CD4-positive, alpha-beta T cell treated with Interferon gamma for 1 hour (primary cell): ENCODE measurements at regions not wholly inside any gene's neighbourhood (a gene's known extent, or its start where the extent isn't known, plus 50 kb on each side); places are given as distances from the start of the nearest gene placed in this dataset.
"Not testable (repeated sequence)": the region's sequence is repeated elsewhere in the genome, so short reads cannot be mapped to it uniquely, and the experiment has no call there.

Experiments
- DNase-seq: peaks from one replicate; pipeline ENCODE4 v3.0.0-alpha.2; 2020

DNA sequence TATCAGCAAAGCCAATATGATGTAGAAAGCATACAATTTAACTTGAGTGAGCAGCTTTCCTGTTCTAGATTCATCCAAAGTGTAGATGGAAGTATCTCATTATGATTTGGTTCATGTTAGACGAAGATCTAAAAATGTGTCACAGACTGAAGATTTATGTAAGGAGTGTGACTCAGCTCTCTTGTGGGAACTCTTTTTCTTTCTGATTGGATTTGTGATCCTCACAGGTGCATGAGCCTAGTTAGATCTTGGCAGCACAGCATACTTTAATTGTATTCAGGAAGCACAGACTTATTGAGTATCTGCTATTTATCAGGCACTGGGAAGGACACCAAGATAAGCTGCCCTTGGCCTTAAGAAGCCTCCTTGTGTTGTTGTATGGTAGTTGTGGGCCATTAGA is 147.1 kb downstream of the C11orf91 start:
- DNase-seq: no peak

DNA sequence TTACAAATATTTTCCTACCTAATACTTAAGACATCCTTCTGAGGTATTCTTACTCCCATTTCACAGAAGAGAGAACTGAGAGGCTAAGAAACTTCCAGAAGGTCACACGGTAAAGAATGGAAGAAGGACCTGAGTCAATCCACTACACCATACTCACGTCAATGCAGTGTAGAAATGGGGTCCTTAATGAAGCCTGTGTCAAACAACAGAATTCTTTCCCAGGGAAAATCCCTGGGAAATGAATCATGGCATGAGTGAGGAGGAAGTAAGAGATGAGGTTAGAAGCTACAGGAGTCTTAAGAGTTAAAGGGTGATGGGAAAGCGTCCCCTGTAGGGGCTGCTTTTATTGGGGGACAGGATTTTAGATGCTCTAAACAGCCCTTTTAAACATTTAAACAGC is 147.9 kb downstream of the C11orf91 start:
- DNase-seq: no peak

DNA sequence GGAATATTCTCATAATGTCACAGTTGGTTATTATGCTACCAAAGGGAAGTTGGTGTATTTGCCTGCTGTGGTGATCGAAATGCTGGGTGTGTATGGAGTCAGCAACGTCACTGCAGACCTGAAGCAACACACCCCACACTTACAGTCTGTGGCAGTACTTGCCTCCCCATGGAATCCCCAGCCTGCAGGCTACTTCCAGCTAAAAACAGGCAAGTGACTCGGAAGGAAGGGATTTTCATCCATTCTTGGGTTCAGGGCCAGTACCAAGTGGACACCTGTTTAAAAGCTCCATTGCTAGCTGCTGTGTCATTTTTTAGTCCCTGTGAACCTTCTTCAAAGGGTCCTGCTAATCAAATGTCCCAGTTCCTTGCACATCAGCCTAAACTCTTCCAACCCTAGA is 149.6 kb downstream of the C11orf91 start:
- no peak for DNase-seq

DNA sequence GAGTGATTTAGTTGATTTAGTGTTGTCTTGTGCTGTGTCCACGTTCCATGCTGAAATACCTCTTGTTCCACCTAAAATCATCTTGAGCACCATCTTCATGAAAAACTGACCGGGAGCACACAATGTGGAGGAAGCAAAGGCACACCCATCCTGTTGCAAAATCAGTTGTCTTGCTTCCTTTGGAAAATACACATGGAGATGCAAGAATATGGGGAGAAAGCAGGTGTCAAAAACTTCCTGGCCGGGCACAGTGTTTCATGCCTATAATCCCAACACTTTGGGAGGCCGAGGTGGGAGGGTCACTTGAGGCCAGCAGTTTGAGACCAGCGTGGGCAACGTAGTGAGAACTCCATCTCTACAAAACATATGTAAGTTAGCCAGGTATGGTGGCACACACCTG is 151.1 kb downstream of the C11orf91 start:
- no peak for DNase-seq

DNA sequence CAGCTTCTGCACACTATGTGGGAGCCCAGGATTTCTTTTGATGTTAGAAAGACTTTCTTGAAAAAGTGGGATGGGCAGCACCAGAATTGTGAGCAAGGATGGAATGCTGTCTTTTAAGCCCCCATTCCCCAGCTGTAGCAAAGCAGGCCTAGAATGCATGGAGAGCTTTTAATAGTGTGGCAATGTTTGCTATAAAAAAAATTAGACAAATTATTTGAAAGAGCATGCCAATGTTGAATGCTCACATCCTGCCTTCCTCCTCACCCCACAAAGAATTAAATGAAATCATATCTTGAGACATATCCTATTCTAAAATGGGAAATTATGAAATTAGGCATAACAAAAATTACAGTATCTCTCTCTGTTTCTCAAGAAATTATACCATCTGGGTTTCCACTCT is 154.7 kb downstream of the C11orf91 start:
- DNase-seq: no peak

DNA sequence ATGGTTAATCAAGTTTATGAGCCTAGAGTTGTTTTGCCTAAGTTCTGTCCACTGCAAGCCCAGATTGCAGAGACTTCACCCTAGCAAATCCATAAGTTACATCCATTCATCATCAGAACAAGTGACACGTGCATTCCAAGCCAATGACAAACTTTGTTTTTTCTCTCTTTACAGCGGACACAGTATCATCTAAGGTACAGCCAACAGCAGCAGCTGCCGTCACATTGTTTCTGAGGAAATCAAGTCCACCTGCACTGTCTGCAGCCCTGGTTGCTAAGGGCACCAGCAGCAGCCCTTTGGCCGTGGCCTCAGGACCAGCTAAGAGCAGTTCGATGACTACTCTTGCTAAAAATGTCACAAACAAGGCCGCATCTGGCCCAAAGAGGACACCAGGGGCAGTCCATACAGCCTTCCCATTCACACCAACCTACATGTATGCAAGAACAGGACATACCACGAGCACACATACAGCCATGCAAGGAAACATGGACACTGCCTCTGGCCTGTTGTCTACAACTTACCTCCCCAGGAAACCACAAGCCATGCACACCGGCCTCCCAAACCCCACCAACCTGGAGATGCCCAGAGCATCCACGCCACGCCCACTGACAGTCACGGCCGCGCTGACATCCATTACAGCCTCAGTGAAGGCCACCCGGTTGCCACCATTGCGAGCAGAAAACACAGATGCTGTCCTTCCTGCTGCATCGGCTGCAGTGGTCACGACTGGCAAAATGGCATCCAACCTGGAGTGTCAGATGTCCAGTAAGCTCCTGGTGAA is 155.8 kb downstream of the C11orf91 start:
- DNase-seq: no peak

DNA sequence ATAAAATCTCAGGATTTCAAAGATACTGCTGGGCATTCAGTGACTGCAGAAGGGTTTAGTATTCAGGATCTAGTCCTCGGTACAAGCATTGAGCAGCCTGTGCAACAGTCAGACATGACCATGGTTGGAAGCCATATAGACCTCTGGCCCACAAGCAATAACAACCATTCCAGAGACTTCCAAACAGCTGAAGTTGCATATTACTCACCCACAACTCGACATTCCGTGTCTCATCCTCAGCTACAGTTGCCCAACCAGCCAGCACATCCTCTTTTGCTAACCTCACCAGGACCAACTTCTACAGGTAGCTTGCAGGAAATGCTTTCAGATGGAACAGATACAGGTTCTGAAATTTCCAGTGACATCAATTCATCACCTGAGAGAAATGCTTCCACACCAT is 156.8 kb downstream of the C11orf91 start:
- DNase-seq: no peak

DNA sequence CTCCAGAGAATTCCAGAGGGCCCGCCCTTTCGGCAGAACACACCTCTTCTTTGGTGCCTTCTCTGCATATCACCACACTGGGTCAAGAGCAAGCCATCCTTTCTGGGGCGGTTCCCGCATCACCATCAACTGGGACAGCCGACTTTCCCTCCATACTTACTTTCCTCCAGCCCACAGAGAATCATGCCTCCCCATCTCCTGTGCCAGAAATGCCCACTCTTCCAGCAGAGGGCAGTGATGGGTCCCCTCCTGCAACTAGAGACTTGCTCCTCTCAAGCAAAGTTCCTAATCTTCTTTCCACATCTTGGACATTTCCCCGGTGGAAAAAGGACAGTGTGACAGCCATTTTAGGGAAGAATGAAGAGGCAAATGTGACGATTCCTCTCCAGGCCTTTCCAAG is 157.7 kb downstream of the C11orf91 start:
- peak; percentile 14 for DNase-seq

DNA sequence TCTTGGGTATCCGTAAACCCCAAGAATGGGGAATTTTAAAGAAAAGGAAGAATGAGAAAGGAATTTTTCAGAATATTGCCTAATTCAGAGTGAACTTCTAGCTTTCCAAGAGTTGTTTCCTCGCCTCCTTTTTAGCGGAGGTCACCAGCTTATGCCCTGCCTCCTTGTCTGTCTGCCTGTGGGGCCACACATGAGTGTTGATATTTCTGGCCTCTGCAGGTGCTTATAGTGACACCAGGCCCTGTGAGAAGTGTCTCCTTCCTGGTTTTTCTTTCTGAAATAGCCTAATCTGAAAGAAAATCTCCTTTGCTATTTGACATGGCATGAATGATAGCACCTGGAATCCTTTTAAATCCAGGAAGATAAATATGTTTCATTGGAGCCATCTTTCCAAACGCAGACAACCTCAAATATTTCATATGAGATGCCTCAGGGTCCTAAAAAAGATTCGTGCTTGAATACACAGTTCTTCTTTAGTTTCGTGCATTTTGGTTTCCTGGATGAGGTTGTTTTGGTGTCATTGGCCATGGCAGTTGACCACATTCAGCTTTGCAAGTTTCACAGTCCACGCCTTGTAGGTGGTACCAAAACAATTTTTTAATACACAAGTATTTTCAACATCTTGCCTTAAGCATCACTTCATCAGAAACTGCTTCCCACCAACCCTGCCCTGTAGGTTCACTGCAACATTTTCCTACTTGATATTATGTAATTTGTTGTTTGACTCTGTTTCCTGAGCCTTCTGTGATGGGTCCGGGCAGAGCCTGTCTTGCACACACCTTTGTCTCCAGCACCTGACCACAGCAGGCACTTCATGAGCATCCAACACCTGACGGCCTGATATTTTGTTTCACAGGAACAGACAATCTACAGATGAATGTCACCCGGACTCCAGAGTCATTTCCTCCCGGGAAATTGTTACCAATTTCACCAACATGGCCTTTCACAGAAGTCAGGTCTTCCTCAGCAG is 159.4 kb downstream of the C11orf91 start:
- no peak for DNase-seq

DNA sequence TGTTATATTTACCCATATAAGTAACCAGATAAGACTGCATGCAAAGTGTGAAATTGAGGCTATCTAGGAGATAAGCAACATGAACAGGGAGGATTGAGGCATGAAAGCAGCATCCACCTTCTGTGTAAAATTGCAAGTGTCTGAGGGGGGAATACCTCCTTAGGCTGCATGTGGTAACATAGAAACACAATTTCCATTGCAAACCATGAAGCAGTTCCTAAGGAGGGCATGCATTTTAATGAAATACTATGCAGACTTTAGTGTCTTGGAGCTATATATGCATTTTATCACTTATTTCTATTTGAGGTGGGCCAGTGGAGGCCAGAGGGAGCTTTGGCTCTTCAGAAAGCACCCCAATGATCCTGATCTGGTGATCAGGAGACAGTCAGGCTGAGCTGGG is 160.2 kb downstream of the C11orf91 start:
- no peak for DNase-seq

DNA sequence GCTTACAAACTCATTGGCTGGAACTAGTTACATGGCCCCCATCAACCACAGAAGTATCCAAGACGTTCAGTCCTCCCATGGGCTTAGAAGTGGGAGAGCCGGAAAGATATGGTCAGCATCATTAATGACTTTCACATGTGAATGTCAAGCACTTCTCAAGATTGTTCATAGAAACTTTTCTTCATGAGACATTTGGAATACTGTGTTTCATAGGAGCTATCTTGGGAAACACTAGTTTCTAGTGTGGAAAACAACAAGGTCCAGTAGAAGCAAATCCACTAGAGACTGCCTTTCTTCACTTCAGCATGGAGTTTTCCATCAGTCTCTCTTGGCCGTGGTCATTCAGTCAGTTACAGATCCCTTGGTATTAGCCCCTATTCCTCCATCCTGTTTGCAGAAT is 160.9 kb downstream of the C11orf91 start:
- no peak for DNase-seq

DNA sequence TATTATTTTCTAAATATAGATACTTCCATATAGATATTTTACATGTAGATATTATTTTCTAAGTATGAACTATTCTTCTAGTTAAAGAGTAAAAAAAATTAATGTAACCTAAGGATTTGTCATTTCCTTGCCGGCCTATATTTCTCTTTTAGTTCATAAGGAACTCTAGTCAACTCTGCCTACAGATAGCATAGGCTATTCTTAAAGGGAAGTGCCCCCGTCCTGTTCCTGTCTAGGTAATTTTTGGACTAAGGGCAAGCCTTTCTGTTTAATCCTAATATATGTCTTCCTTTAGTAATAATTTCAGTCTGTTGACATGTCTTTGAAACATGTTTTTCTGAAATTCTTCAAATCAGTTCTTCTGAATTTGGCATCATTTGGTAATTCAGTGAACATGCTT is 161.9 kb downstream of the C11orf91 start:
- no peak for DNase-seq

DNA sequence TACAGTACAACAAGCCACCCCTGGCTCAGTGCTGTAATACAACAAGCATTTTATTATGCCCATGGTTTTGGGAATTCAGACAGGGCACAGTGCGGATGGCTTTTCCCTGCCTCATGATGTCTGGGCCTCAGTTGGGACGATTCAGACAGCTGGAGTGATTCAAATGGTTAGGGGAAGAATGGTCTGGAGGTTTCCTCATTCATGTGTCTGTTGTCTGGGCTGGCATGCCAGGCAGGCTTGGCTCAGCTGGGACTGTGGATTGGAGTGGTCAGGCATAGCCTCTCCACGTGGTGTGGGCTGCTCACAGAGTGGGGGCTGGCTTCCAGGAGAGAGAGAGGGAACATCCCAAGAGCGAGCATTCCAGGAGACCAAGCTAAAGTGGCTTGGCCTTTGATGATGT is 164.4 kb downstream of the C11orf91 start:
- DNase-seq: no peak

DNA sequence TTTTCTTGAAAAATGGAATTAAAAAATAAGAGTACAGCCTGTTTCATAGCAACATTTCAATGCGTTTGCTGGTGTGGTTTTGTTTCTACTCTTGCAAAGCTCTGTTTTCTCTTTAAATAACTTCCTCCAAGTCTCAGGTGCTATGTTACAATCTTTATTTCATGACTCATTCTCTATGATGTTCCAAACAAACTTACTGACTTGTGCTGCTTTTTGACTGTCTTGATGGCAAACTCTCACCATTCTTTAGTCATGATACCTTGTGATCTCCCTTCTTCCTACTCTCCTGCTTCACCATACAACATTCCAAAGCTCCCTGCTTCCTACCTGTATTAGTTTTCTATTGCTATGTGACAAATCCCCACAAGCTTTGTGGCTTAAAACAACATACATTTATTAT is 166.1 kb downstream of the C11orf91 start:
- no peak for DNase-seq

DNA sequence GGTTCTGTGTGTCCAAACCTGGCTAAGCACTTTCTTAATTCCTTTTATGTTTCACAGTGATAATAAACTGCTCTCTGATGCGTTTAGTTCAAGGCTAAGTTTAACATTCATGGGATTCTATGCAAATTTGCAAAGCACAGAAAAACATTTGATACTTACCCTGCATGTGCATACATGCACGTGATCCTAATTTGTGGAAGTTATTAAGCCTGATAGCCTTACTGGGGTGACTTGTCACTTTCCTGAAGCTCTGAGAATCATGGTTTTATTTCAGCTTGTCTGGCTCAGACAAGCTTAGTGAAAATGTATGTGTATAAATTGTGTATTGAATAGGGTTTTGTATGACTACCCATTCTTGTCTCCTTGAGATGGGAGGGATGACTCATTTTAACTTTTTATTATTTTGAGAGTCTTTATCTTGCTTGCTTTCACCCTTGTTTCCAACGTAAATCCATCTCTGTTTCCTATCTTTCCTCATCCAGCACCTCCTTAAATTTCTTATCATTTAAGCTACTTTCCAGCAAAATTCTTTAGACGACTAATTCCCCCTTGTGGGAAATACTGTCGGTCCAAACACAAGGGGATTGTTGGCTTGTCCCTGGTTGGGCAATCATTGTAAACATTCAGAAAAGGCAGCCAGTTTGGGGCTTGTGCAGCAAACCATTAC is 167.1 kb downstream of the C11orf91 start:
- no peak for DNase-seq

DNA sequence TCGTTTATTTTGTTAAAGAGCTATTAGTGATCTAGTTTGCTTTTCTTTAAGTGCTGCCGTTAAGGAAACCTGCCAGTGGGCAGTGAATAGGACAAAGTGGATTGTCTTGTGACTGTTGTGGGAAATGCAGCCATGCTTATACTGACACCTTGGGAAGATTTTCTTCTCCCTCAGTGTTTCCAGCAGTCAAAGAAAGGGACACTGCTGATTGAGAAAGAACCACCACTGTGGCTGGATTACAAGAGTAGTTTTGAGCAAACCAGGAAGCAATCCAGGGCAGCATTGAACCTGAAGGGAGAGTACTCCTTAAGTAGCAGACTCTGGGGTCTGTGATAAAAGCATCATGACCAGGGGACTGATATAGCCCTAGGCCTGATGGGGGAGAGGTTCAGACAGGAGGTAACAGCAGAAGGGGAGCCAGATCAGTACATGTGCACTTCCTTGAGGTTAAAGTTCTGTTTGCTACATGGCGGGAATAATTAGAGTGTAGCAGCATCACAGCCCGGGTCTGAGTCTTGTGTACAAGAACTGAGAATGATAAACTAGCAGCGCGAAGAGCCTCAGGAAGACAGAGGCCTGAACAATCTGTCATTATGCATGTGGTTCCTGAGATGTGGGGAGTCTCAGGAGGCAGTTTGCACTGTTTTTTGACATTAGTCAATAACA is 167.8 kb downstream of the C11orf91 start:
- no peak for DNase-seq

DNA sequence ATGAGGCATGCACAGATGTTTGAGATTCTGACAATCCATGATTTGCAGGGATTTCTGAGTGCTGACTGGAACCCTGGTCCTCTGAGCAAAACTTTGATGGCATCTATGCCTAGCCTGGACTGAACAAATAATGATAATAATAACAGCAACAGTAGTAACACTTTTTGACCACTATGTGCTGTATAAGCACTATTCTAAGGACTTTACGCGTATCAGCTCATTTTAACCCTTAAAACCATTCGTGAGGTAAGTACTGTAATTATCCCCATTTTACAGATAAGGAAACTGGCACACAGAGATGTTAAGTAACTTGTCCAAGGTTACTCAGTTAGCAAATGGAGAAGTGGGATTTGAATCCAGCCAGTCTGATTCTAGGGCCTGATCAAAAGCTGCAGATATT is 168.4 kb downstream of the C11orf91 start:
- DNase-seq: no peak

DNA sequence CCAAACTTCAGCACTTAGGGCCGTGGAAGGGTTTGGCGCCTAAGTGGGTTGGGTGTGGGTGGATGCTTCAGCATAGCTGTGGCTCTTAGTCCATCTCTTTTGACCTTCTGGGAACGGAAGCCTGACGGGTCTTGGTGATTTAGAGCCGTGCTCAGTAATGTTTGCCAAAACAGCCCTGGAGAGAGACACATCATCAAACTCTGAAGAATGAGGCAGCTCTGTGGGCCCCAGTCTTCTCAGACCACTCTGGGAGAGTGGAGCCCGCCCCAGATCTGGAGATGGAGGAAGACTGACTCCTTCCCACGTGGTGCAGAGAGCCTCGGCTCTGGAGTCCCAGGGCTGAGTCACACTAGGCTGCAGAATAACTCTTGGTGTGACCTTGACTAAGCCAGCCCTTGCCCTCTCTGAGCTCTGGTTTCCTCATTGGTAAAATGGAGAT is 168.9 kb downstream of the C11orf91 start:
- DNase-seq: no peak

DNA sequence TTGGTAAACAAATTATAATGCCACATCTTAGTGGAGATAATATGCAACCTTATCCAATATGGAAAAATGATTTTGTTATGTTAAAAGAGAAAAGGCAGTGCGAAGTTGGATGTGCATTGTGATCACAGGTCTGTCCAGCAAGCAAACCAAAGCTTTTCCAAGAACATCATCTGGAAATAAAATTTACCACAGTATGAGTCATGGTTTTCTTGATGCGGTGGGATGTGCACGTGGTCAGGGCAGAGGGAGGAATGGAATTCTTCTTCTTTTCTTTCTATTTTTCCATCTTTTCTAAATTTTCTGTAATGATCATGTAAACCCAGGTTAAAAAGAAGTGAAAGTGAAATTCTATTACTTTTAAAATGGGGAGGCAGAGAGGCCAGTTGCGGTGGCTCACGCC is 169.8 kb downstream of the C11orf91 start:
- DNase-seq: no peak

DNA sequence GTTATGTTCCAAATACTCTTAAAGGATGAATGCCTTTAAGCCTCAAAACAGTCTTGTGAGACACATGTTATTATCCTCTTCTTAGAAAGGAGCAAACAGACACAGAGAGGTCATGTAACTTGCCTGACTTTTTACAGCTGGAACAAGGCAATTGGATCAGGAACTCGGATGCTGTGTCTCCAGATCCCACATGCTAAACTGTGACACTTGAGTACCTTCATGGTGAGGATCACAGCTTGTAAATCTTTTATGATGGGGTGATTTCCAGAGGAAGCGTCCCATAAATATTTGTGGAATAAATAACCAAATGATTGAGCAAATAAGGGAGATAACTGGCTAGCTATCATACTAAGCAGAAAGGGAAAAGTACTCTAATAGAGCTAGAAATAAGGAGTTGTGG is 171.2 kb downstream of the C11orf91 start:
- DNase-seq: no peak

DNA sequence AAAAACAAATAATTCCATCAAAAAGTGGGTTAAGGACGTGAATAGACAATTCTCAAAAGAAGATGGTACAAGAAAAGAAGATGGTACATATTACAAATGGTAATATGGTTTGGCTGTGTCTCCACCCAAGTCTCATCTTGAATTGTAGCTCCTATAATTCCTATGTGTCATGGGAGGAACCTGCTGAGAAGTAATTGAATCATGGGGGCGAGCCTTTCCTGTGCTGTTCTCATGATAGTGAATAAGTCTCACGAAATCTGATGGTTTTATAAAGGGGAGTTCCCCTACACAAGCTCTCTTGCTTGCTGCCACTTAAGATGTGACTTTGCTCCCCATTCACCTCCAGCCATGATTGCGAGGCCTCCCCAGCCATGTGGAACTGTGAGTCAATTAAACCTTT is 172.9 kb downstream of the C11orf91 start:
- not testable (repeated sequence) for DNase-seq

DNA sequence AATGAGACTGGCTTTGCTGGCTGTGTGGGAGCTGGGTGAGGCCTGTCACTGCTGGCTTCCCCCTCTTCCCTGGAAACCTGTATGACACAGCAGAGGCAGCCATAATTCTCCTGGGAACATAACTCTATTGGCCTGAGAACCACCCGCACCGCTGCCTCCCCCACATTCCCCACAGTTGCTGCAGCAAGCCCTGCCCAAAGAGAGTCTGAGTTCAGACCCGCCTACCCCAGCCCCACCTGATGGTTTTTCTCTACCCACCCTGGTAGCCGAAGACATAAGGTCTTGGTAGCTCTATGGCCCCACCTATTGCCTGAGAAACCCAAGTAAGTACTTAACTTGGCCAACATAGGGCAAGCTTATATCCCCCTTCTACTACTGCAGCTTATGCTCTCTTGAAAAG is 174.8 kb downstream of the C11orf91 start:
- no peak for DNase-seq

DNA sequence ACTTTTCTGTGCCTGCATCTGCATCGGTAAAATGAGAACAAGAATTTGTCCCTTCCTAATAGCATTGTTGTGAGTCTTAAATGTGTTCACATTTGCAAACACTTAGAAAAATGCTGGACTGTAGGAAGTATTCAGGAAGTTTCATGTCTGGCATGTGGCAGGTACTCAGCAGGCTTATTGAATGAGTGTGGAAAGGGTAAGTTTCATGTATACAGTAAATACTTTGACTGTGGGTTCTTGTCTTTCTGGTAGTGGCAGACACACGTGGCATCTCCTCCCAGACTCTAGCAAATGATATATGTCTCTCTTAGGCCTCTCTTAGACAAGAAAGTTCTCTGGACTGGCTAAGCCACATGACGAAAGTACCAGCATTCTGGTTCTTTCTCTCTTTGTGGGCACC is 179.2 kb downstream of the C11orf91 start:
- DNase-seq: no peak
